H1 (cell line): ENCODE measurements at regions not wholly inside any gene's neighbourhood (a gene's known extent, or its start where the extent isn't known, plus 50 kb on each side); places are given as distances from the start of the nearest gene placed in this dataset.

Experiments
- CTCF ChIA-PET: fragments of 300-600 bp; sonication (Branson Sonifier 250); formaldehyde crosslinking; loops from one replicate; lab custom pipeline; 2021; ENCODE audit not compliant: partially characterized antibody; lab: Charles Lee
- POLR2A ChIA-PET: fragments of 300-600 bp; sonication (Branson Sonifier 250); formaldehyde crosslinking; loops from one replicate; lab custom pipeline; 2021; ENCODE audit warnings: inconsistent platforms; ENCODE audit not compliant: partially characterized antibody; lab: Charles Lee
- DNase-seq, 2 experiments: peaks; one replicate each; pipeline versions ENCODE4 v3.0.0 to v3.0.0-alpha.2; 2010 to 2022; ENCODE audit warnings: low spot score in 2 of 2, low read depth in 1 of 2, mixed read lengths in 1 of 2
- FAIRE-seq: peaks from 2 replicates; lab custom pipeline; 2011; peaks lifted over from hg19 to GRCh38; lab: Jason Lieb, UNC
- H2AFZ ChIP-seq: 2 replicates; pipeline ENCODE4 v1.8.1; 2012; ENCODE audit warnings: low read length, inconsistent platforms
- H2AK5ac ChIP-seq: 2 replicates; pipeline ENCODE4 v1.6.1; 2013; ENCODE audit warnings: low read depth, low read length
- H2BK120ac ChIP-seq: replicated peaks from 2 replicates; pipeline ENCODE3; 2013; ENCODE audit warnings: low read depth, low read length, inconsistent platforms
- H2BK12ac ChIP-seq: 2 replicates; pipeline ENCODE4 v1.6.1; 2013; ENCODE audit warnings: low read depth, low read length
- H2BK15ac ChIP-seq: 2 replicates; pipeline ENCODE4 v1.6.1; 2013; ENCODE audit warnings: low read length
- H2BK20ac ChIP-seq: 2 replicates; pipeline ENCODE4 v1.6.1; 2013; ENCODE audit warnings: low read length
- H2BK5ac ChIP-seq: 2 replicates; pipeline ENCODE4 v1.6.1; 2013; ENCODE audit warnings: low read depth, low read length
- H3K14ac ChIP-seq: 2 replicates; pipeline ENCODE4 v1.6.1; 2013; ENCODE audit warnings: inconsistent platforms; ENCODE audit not compliant: insufficient read length
- H3K18ac ChIP-seq: 2 replicates; pipeline ENCODE4 v1.6.1; 2013; ENCODE audit warnings: low read length; ENCODE audit errors: extremely low read depth
- H3K23ac ChIP-seq: 2 replicates; pipeline ENCODE4 v1.6.1; 2013; ENCODE audit warnings: inconsistent platforms; ENCODE audit not compliant: insufficient read length
- H3K23me2 ChIP-seq: 2 replicates; pipeline ENCODE4 v1.6.1; 2013; ENCODE audit warnings: low read depth, low read length
- H3K27ac ChIP-seq: 2 replicates; pipeline ENCODE4 v1.6.1; 2011; ENCODE audit warnings: low read depth, low read length, inconsistent platforms
- H3K27me3 ChIP-seq, 4 experiments: replicated peaks in 1 of 4; 1 replicate in 1 of 4; 2 replicates in 3 of 4; pipeline versions ENCODE4 v1.6.1 to v1.8.1; 2011 to 2013; ENCODE audit warnings: low read length in 3 of 4, mild to moderate bottlenecking in 3 of 4, inconsistent platforms in 2 of 4, mixed read lengths in 2 of 4, moderate library complexity in 1 of 4; ENCODE audit not compliant: control insufficient read depth in 3 of 4, insufficient read depth in 3 of 4; ENCODE audit errors: extremely low read depth in 1 of 4
- H3K36me3 ChIP-seq, 4 experiments: 2 replicates each; pipeline versions ENCODE4 v1.6.1 to v1.8.1; 2011 to 2013; ENCODE audit warnings: mild to moderate bottlenecking in 4 of 4, low read length in 3 of 4, moderate library complexity in 2 of 4, control low read depth in 1 of 4, inconsistent platforms in 1 of 4; ENCODE audit not compliant: insufficient read depth in 4 of 4, control insufficient read depth in 2 of 4
- H3K4ac ChIP-seq: replicated peaks from 2 replicates; pipeline ENCODE3; 2013; ENCODE audit warnings: low read length, low read depth, mixed read lengths, inconsistent platforms; ENCODE audit not compliant: insufficient read length
- H3K4me1 ChIP-seq, 4 experiments: replicated peaks in 1 of 4; 1 replicate in 1 of 4; 2 replicates in 3 of 4; pipeline versions ENCODE4 v1.6.1 to v1.8.1; 2011 to 2013; ENCODE audit warnings: low read length in 3 of 4, inconsistent platforms in 2 of 4, mixed read lengths in 1 of 4; ENCODE audit not compliant: insufficient read depth in 4 of 4, control insufficient read depth in 3 of 4
- H3K4me2 ChIP-seq, 2 experiments: 2 replicates each; pipeline versions ENCODE4 v1.6.1 to v1.8.1; 2011 to 2013; ENCODE audit warnings: low read depth in 2 of 2, low read length in 2 of 2, control low read depth in 1 of 2, inconsistent platforms in 1 of 2, mild to moderate bottlenecking in 1 of 2; ENCODE audit not compliant: insufficient read depth in 1 of 2
- H3K4me3 ChIP-seq, 4 experiments: fragments of 200-600, 300-600 bp in 1 of 4; sonication (generic), shearing (Covaris generic), sonication (Bioruptor Twin) in 1 of 4; 2 replicates each; pipeline versions ENCODE4 v1.5.1 to v1.8.1; 2011 to 2016; ENCODE audit warnings: low read length in 4 of 4, low read depth in 3 of 4, control low read depth in 2 of 4, inconsistent platforms in 2 of 4, mild to moderate bottlenecking in 2 of 4, mixed read lengths in 1 of 4, moderate library complexity in 1 of 4; ENCODE audit not compliant: insufficient read depth in 2 of 4; ENCODE audit errors: extremely low read depth in 1 of 4
- H3K56ac ChIP-seq: replicated peaks from 2 replicates; pipeline ENCODE3; 2013; ENCODE audit warnings: low read depth, mild to moderate bottlenecking, mixed read lengths, low read length, inconsistent platforms; ENCODE audit not compliant: insufficient read length
- H3K79me1 ChIP-seq: 2 replicates; pipeline ENCODE4 v1.6.1; 2013; ENCODE audit warnings: low read depth, low read length, control low read depth
- H3K79me2 ChIP-seq, 2 experiments: 2 replicates each; pipeline versions ENCODE4 v1.6.1 to v1.8.1; 2012 to 2013; ENCODE audit warnings: low read length in 2 of 2, mild to moderate bottlenecking in 2 of 2, inconsistent platforms in 1 of 2; ENCODE audit not compliant: insufficient read depth in 2 of 2, control insufficient read depth in 1 of 2
- H3K9ac ChIP-seq, 4 experiments: replicated peaks in 1 of 4; 1 replicate in 1 of 4; 2 replicates in 3 of 4; pipeline versions ENCODE4 v1.6.1 to v1.8.1; 2011 to 2013; ENCODE audit warnings: low read depth in 3 of 4, low read length in 3 of 4, control low read depth in 2 of 4, mild to moderate bottlenecking in 2 of 4, moderate library complexity in 2 of 4, inconsistent platforms in 1 of 4; ENCODE audit errors: extremely low read depth in 1 of 4
- H3K9me3 ChIP-seq, 2 experiments: 2 replicates each; pipeline versions ENCODE4 v1.6.1 to v1.8.1; 2012 to 2013; ENCODE audit warnings: mild to moderate bottlenecking in 2 of 2, moderate library complexity in 2 of 2, control low read depth in 1 of 2, inconsistent platforms in 1 of 2, low read depth in 1 of 2, low read length in 1 of 2, mixed read lengths in 1 of 2; ENCODE audit not compliant: insufficient read depth in 2 of 2
- H4K20me1 ChIP-seq, 2 experiments: replicated peaks in 1 of 2; 2 replicates each; pipeline versions ENCODE3 to v1.8.1; 2011 to 2013; ENCODE audit warnings: inconsistent platforms in 2 of 2, low read length in 2 of 2, mild to moderate bottlenecking in 1 of 2; ENCODE audit not compliant: insufficient read depth in 2 of 2, control insufficient read depth in 1 of 2
- H4K5ac ChIP-seq: 2 replicates; pipeline ENCODE4 v1.6.1; 2013; ENCODE audit warnings: low read length, low read depth, mixed read lengths, inconsistent platforms; ENCODE audit not compliant: insufficient read length
- H4K8ac ChIP-seq: 2 replicates; pipeline ENCODE4 v1.8.0; 2013; ENCODE audit warnings: mild to moderate bottlenecking, moderate library complexity, low read length, inconsistent platforms; ENCODE audit not compliant: insufficient read depth; ENCODE audit errors: extremely low read depth
- H4K91ac ChIP-seq: replicated peaks from 2 replicates; pipeline ENCODE3; 2013; ENCODE audit warnings: low read length, mixed read lengths, inconsistent platforms; ENCODE audit not compliant: insufficient read length
- ASH2L ChIP-seq: fragments of 200-600, 300-600 bp; sonication (generic); IDR thresholded peaks from one replicate; pipeline ENCODE4 v1.7.1; 2017; ENCODE audit warnings: low read length
- ATF3 ChIP-seq: IDR thresholded peaks from 2 replicates; pipeline ENCODE4 v1.6.1; 2011; ENCODE audit warnings: low read depth, mild to moderate bottlenecking, low read length; ENCODE audit not compliant: insufficient read depth
- CHD2 ChIP-seq: IDR thresholded peaks from 2 replicates; pipeline ENCODE4 v1.6.1; 2012; ENCODE audit warnings: low read length, improper control_type of control experiment
- EP300 ChIP-seq, 2 experiments: IDR thresholded peaks; 1 replicate in 1 of 2; 2 replicates in 1 of 2; pipeline ENCODE4 v1.6.1; 2011 to 2012; ENCODE audit warnings: low read depth in 2 of 2, low read length in 2 of 2, mild to moderate bottlenecking in 2 of 2, borderline replicate concordance in 1 of 2, inconsistent platforms in 1 of 2, moderate library complexity in 1 of 2
- SIN3A ChIP-seq, 2 experiments: IDR thresholded peaks in 1 of 2; conservative IDR thresholded peaks in 1 of 2; 2 replicates each; pipeline ENCODE4 v1.6.1; 2011 to 2012; ENCODE audit warnings: low read length in 2 of 2, improper control_type of control experiment in 1 of 2, low read depth in 1 of 2, mild to moderate bottlenecking in 1 of 2
- SIRT6 ChIP-seq: IDR thresholded peaks from one replicate; pipeline ENCODE4 v1.7.1; 2012; ENCODE audit warnings: low read length, inconsistent platforms
- YY1 ChIP-seq: IDR thresholded peaks from 2 replicates; pipeline ENCODE4 v1.6.1; 2011; ENCODE audit warnings: low read depth, mild to moderate bottlenecking, low read length
- WGBS, 2 experiments: shearing (Covaris generic) in 1 of 2; methylation state at CpG; one replicate each; pipeline versions ENCODE4 v1.1.6 to v1.1.7; 2013 to 2015; ENCODE audit warnings: low lambda C conversion rate in 2 of 2, mixed read lengths in 2 of 2, inconsistent platforms in 1 of 2, low coverage in 1 of 2, missing lambda C conversion rate in 1 of 2; ENCODE audit not compliant: insufficient replicate concordance in 2 of 2, insufficient coverage in 1 of 2, insufficient read length in 1 of 2; ENCODE audit errors: extremely low coverage in 1 of 2, missing lambda C conversion rate in 1 of 2; 5-methylcytosine and 5-hydroxymethylcytosine counted together
- TF ChIP-seq, protein P1 (sequence below), 3 experiments: IDR thresholded peaks; 1 replicate in 2 of 3; 2 replicates in 1 of 3; pipeline versions ENCODE4 v1.5.1 to v1.6.1; 2011; ENCODE audit warnings: low read length in 3 of 3, mild to moderate bottlenecking in 3 of 3, inconsistent platforms in 2 of 3, low read depth in 1 of 3, moderate library complexity in 1 of 3; ENCODE audit not compliant: insufficient read depth in 1 of 3; ENCODE audit errors: control extremely low read depth in 1 of 3
- TF ChIP-seq, protein P2 (sequence below): IDR thresholded peaks from 2 replicates; pipeline ENCODE4 v1.6.1; 2012; ENCODE audit warnings: inconsistent platforms

GRCh38 chr1:82995951-82996350 is 1003.0 kb downstream of the TTLL7 start:
- Histone ChIP-seq H3K14ac (no peak overlapping the region), H3K27me3 (no peaks in the 10 kb centered on the region), H3K18ac (no peak overlapping the region), H3K4me2 (no peak overlapping the region), H3K36me3 (no peaks in the 10 kb centered on the region), H3K79me2 (no peaks in the 10 kb centered on the region), H3K9ac (no peak overlapping the region), H2BK20ac (no peak overlapping the region), H3K23me2 (no peaks in the 10 kb centered on the region; the same call in 1 of the 2 replicates), H2AK5ac (no peak overlapping the region), H3K56ac (no peak overlapping the region), H3K9me3 (0 out of 4 replicates have a peak, but pooled peaks cover 0 to 2% of the 10 kb centered on the region in 2 experiments), H3K27ac (no peak overlapping the region), H3K23ac (no peak overlapping the region), H4K20me1 (no peaks in the 10 kb centered on the region), H3K4me1 (no peaks in the 10 kb centered on the region), H3K79me1 (no peaks in the 10 kb centered on the region), H2AFZ (no peak overlapping the region), H3K4ac (no peak overlapping the region), H4K91ac (no peak overlapping the region), H2BK120ac (no peak overlapping the region), H3K4me3 (no peak overlapping the region), H4K8ac (no peak overlapping the region), H2BK5ac (no peak overlapping the region), H4K5ac (no peak overlapping the region), H2BK15ac (no peak overlapping the region), H2BK12ac (no peak overlapping the region)
- ChIA-PET CTCF (interaction anchor here (0.9 to 1.6 kb wide), 2 partner anchors 9 to 12 kb away, joined by 3 to 4 read pairs; no protein-coding TSS in a partner anchor), POLR2A (interaction anchor here (1.4 kb wide), 1 partner anchor 14 kb away, joined by 4 read pairs; no protein-coding TSS in a partner anchor)
- TF ChIP-seq YY1 (no peak), ATF3 (no peak), CHD2 (no peak), SIRT6 (no peak), SIN3A (conservative IDR thresholded peaks at IDR 0.05 in 1 of 2, IDR thresholded peaks at IDR 0.05 in 1 of 2; ENCODE audit: low read depth in 1 of 2, low read length in 2 of 2) (no peak), EP300 (IDR thresholded peaks at IDR 0.05; ENCODE audit: borderline replicate concordance in 1 of 2, low read depth in 2 of 2, low read length in 2 of 2) (no peak), ASH2L (no peak)
- TF ChIP-seq, protein P1, sequence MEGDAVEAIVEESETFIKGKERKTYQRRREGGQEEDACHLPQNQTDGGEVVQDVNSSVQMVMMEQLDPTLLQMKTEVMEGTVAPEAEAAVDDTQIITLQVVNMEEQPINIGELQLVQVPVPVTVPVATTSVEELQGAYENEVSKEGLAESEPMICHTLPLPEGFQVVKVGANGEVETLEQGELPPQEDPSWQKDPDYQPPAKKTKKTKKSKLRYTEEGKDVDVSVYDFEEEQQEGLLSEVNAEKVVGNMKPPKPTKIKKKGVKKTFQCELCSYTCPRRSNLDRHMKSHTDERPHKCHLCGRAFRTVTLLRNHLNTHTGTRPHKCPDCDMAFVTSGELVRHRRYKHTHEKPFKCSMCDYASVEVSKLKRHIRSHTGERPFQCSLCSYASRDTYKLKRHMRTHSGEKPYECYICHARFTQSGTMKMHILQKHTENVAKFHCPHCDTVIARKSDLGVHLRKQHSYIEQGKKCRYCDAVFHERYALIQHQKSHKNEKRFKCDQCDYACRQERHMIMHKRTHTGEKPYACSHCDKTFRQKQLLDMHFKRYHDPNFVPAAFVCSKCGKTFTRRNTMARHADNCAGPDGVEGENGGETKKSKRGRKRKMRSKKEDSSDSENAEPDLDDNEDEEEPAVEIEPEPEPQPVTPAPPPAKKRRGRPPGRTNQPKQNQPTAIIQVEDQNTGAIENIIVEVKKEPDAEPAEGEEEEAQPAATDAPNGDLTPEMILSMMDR (IDR thresholded peaks at IDR 0.05; ENCODE audit: control extremely low read depth in 1 of 3, insufficient read depth in 1 of 3, low read depth in 1 of 3, low read length in 3 of 3) = no peak
- TF ChIP-seq, protein P2, sequence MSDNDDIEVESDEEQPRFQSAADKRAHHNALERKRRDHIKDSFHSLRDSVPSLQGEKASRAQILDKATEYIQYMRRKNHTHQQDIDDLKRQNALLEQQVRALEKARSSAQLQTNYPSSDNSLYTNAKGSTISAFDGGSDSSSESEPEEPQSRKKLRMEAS = no peak
- 85% methylated on average over 2 of the region's 2 CpGs; no CpG with 5 or more reads in 1 of the 2 experiments for WGBS, 2 experiments
- DNase-seq = no peak
- no peak for FAIRE-seq
